ENCODE measurements at regions not wholly inside any gene's neighbourhood (a gene's known extent, or its start where the extent isn't known, plus 50 kb on each side); places are given as distances from the start of the nearest gene placed in this dataset.

GRCh38 chr6:108741331-108741989 lies 106.8 kb upstream of the ARMC2 start:
- TF ChIP-seq POLR2A (IDR thresholded peaks at IDR 0.05) (no peak), CTCF (IDR thresholded peaks at IDR 0.05) (no peak)

Measured in lower leg skin (tissue), 3 donors.